Endodermal cell (in vitro differentiated cells): ENCODE measurements at regions not wholly inside any gene's neighbourhood (a gene's known extent, or its start where the extent isn't known, plus 50 kb on each side); places are given as distances from the start of the nearest gene placed in this dataset.

ENCODE experiments used
- DNase-seq: peaks from one replicate; pipeline ENCODE4 v3.0.0-alpha.2; 2017
- H3K27ac ChIP-seq: 2 replicates; pipeline ENCODE4 v1.5.1; 2013; ENCODE audit warnings: mild to moderate bottlenecking, low read depth, low read length, moderate library complexity
- H3K27me3 ChIP-seq: 2 replicates; pipeline ENCODE4 v1.6.1; 2013; ENCODE audit warnings: mild to moderate bottlenecking, low read length, moderate library complexity; ENCODE audit not compliant: insufficient read depth, control insufficient read depth, poor library complexity, severe bottlenecking
- H3K36me3 ChIP-seq: 2 replicates; pipeline ENCODE4 v1.7.0; 2013; ENCODE audit warnings: mild to moderate bottlenecking, low read length, moderate library complexity; ENCODE audit not compliant: control insufficient read depth, insufficient read depth
- H3K4me1 ChIP-seq: one replicate; pipeline ENCODE4 v1.7.0; 2013; ENCODE audit warnings: low read length; ENCODE audit not compliant: control insufficient read depth, insufficient read depth
- H3K4me3 ChIP-seq: 2 replicates; pipeline ENCODE4 v1.5.1; 2013; ENCODE audit warnings: mild to moderate bottlenecking, low read length, moderate library complexity
- H3K9ac ChIP-seq: 2 replicates; pipeline ENCODE4 v1.6.1; 2013; ENCODE audit warnings: mild to moderate bottlenecking, low read length, moderate library complexity; ENCODE audit not compliant: poor library complexity, severe bottlenecking; ENCODE audit errors: extremely low read depth
- H3K9me3 ChIP-seq: 2 replicates; pipeline ENCODE4 v1.6.1; 2013; ENCODE audit warnings: mild to moderate bottlenecking, low read length, moderate library complexity; ENCODE audit not compliant: control insufficient read depth
- H3K27ac Mint-ChIP-seq: 2 replicates; pipeline ENCODE4 v1.8.0; 2020; ENCODE audit warnings: mixed read lengths
- H3K27me3 Mint-ChIP-seq: 2 replicates; pipeline ENCODE4 v1.8.0; 2021; ENCODE audit warnings: mild to moderate bottlenecking, mixed read lengths; ENCODE audit not compliant: insufficient read depth
- H3K36me3 Mint-ChIP-seq: 2 replicates; pipeline ENCODE4 v1.8.0; 2020; ENCODE audit warnings: low read depth, mixed read lengths
- H3K4me1 Mint-ChIP-seq: 2 replicates; pipeline ENCODE4 v1.8.0; 2020; ENCODE audit warnings: mixed read lengths
- H3K4me3 Mint-ChIP-seq: 2 replicates; pipeline ENCODE4 v1.8.0; 2020; ENCODE audit warnings: mild to moderate bottlenecking, moderate library complexity, mixed read lengths
- H3K9me3 Mint-ChIP-seq: 2 replicates; pipeline ENCODE4 v1.8.0; 2020; ENCODE audit warnings: mild to moderate bottlenecking, mixed read lengths
- CTCF ChIP-seq: fragments of 200-600 bp; sonication (generic); conservative IDR thresholded peaks from 2 replicates; pipeline ENCODE4 v1.5.0; 2021; ENCODE audit warnings: antibody characterized with exemption, mild to moderate bottlenecking
- WGBS, 2 experiments: methylation state at CpG; one replicate each; pipeline versions ENCODE4 v1.1.5 to v1.1.7; 2013; ENCODE audit warnings: missing lambda C conversion rate in 2 of 2, mixed read lengths in 1 of 2; ENCODE audit not compliant: insufficient coverage in 1 of 2, insufficient read length in 1 of 2; 5-methylcytosine and 5-hydroxymethylcytosine counted together

GRCh38 chr5:145701404-145701803 lies 133.7 kb downstream of the PRELID2 start:
- Histone ChIP-seq H3K27ac (no peak overlapping the region), H3K4me1 (no peaks in the 10 kb centered on the region), H3K4me3 (no peak overlapping the region), H3K9me3 (no peaks in the 10 kb centered on the region), H3K27me3 (no peaks in the 10 kb centered on the region), H3K9ac (no peak overlapping the region), H3K36me3 (no peaks in the 10 kb centered on the region)
- Mint-ChIP-seq H3K36me3 (no peaks in the 10 kb centered on the region), H3K27me3 (no peaks in the 10 kb centered on the region), H3K27ac (no peak overlapping the region), H3K4me1 (no peaks in the 10 kb centered on the region), H3K9me3 (no peaks in the 10 kb centered on the region), H3K4me3 (no peak overlapping the region)
- DNase-seq, result no peak
- WGBS, 2 experiments, result 90% methylated on average over 3 of the region's 3 CpGs; no CpG with 5 or more reads in 1 of the 2 experiments
- TF ChIP-seq CTCF, result peak; percentile 67

GRCh38 chr5:145699846-145700245 lies 135.3 kb downstream of the PRELID2 start:
- H3K36me3 ChIP-seq, result no peaks in the 10 kb centered on the region
- TF ChIP-seq CTCF, result no peak
- H3K27ac ChIP-seq, result no peak overlapping the region
- H3K9ac ChIP-seq, result no peak overlapping the region
- Mint-ChIP-seq H3K9me3 (no peaks in the 10 kb centered on the region), H3K27me3 (no peaks in the 10 kb centered on the region), H3K4me1 (no peaks in the 10 kb centered on the region), H3K27ac (no peak overlapping the region), H3K36me3 (no peaks in the 10 kb centered on the region), H3K4me3 (no peak overlapping the region)
- 88 to 100% methylated on average over 1 to 2 of the region's 2 CpGs for WGBS, 2 experiments
- no peaks in the 10 kb centered on the region for H3K27me3 ChIP-seq
- H3K4me1 ChIP-seq, result no peaks in the 10 kb centered on the region
- H3K9me3 ChIP-seq, result no peaks in the 10 kb centered on the region
- DNase-seq, result no peak
- no peak overlapping the region for H3K4me3 ChIP-seq

GRCh38 chr5:145697251-145697990 lies 137.7 kb downstream of the PRELID2 start:
- Mint-ChIP-seq H3K4me3 (no peak overlapping the region), H3K36me3 (no peaks in the 10 kb centered on the region), H3K4me1 (no peaks in the 10 kb centered on the region), H3K9me3 (no peaks in the 10 kb centered on the region), H3K27me3 (no peaks in the 10 kb centered on the region), H3K27ac (no peak overlapping the region)
- DNase-seq, result peak; percentile 76
- H3K4me1 ChIP-seq, result no peaks in the 10 kb centered on the region
- no peaks in the 10 kb centered on the region for H3K9me3 ChIP-seq
- H3K27me3 ChIP-seq, result no peaks in the 10 kb centered on the region
- no peak overlapping the region for H3K27ac ChIP-seq
- H3K4me3 ChIP-seq, result no peak overlapping the region
- no peaks in the 10 kb centered on the region for H3K36me3 ChIP-seq
- 84 to 100% methylated on average over 1 to 4 of the region's 4 CpGs for WGBS, 2 experiments
- TF ChIP-seq CTCF, result peak; percentile 81
- no peak overlapping the region for H3K9ac ChIP-seq
